Ascending aorta (tissue), 2 donors: ENCODE measurements at regions not wholly inside any gene's neighbourhood (a gene's known extent, or its start where the extent isn't known, plus 50 kb on each side); places are given as distances from the start of the nearest gene placed in this dataset.

ENCODE experiments used
- DNase-seq, 2 donors: peaks; one replicate each; pipeline ENCODE4 v3.0.0-alpha.2; 2019; ENCODE audit warnings: low spot score in 2 of 2
- H3K27ac ChIP-seq, 2 donors: fragments of 200-600 bp; sonication (generic); one replicate each; pipeline ENCODE4 v1.5.1; 2016 to 2017; ENCODE audit warnings: mild to moderate bottlenecking in 1 of 2
- H3K27me3 ChIP-seq: fragments of 200-600 bp; sonication (generic); one replicate; pipeline ENCODE4 v1.5.1; 2017
- H3K36me3 ChIP-seq, 2 donors: fragments of 200-600 bp; sonication (generic); one replicate each; pipeline ENCODE4 v1.5.1; 2016
- H3K4me1 ChIP-seq, 2 donors: fragments of 200-600 bp; sonication (generic); one replicate each; pipeline ENCODE4 v1.5.1; 2016 to 2017; ENCODE audit warnings: mild to moderate bottlenecking in 1 of 2
- H3K4me3 ChIP-seq, 2 donors: fragments of 200-600 bp; sonication (generic); one replicate each; pipeline ENCODE4 v1.5.1; 2016 to 2017; ENCODE audit warnings: mild to moderate bottlenecking in 1 of 2
- H3K9me3 ChIP-seq, 2 donors: fragments of 200-600 bp; sonication (generic); one replicate each; pipeline ENCODE4 v1.5.1; 2016
- CTCF ChIP-seq, 3 experiments: fragments of 200-600 bp in 2 of 3; fragments of 450-650 bp in 1 of 3; sonication (generic) in 2 of 3; IDR thresholded peaks; one replicate each; pipeline ENCODE4 v1.5.1; 2016 to 2019; ENCODE audit warnings: antibody characterized with exemption in 3 of 3, mild to moderate bottlenecking in 1 of 3, moderate library complexity in 1 of 3
- intact Hi-C: fragments of 100-400 bp; cut with DNase I; formaldehyde crosslinking; loops from one replicate; pipeline ENCODE4 v1.15.1; 2023

GRCh38 chr6:139863964-139864363 is 489.5 kb upstream of the CITED2 start:
- H3K27ac ChIP-seq: no peak overlapping the region
- DNase-seq: no peak
- TF ChIP-seq CTCF (IDR thresholded peaks at IDR 0.05): no peak
- no peaks in the 10 kb centered on the region for H3K27me3 ChIP-seq
- H3K4me3 ChIP-seq: no peak overlapping the region
- no peaks in the 10 kb centered on the region for H3K36me3 ChIP-seq
- intact Hi-C loops: no loop called here
- no peaks in the 10 kb centered on the region for H3K4me1 ChIP-seq
- no peaks in the 10 kb centered on the region for H3K9me3 ChIP-seq

DNA sequence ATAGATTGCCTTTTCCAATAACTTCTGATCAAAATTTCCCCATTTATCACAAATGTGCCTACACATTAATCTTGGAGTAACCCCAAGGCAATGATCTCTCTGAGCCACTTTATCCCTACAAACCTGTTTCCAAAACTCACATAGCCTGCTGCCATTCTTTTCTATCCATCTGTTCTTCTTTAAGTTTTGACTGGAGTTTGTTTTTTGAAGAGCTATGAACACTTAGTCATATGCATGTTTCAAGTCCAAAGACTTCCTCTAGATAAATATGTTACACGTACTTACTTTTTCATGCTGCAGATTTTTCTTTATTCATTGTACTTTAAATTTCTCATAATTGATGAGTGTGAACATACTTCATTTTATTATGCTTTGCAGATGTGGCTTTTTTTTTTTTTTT is 488.9 kb upstream of the CITED2 start:
- H3K27ac ChIP-seq: no peak overlapping the region
- no peak overlapping the region for H3K4me3 ChIP-seq
- H3K4me1 ChIP-seq: no peaks in the 10 kb centered on the region
- H3K9me3 ChIP-seq: no peaks in the 10 kb centered on the region
- H3K27me3 ChIP-seq: no peaks in the 10 kb centered on the region
- H3K36me3 ChIP-seq: no peaks in the 10 kb centered on the region
- no peak for TF ChIP-seq CTCF (IDR thresholded peaks at IDR 0.05)
- no peak for DNase-seq
- intact Hi-C loops: no loop called here

DNA sequence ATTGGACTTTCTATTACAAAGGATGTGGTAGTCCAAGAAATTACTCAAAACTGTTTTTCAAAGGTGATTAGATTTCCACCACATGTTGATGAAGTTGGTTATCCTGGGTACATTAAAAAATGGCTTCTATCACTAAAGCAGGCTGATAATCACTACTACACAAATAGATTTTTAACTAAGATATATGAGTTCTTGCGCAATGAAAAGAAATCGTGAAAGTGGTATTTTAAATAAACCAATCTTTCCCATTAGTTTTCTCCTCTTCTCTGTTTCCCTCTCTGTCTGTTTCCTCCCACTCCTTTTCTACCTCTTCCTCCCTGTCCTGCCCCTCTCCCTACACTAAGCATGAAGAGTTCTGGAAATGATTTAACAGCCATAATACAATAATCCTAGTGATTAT is 487.9 kb upstream of the CITED2 start:
- H3K4me1 ChIP-seq: no peaks in the 10 kb centered on the region
- DNase-seq: no peak
- TF ChIP-seq CTCF (IDR thresholded peaks at IDR 0.05): no peak
- H3K9me3 ChIP-seq: no peaks in the 10 kb centered on the region
- H3K36me3 ChIP-seq: no peaks in the 10 kb centered on the region
- H3K27ac ChIP-seq: no peak overlapping the region
- no peaks in the 10 kb centered on the region for H3K27me3 ChIP-seq
- intact Hi-C loops: no loop called here
- no peak overlapping the region for H3K4me3 ChIP-seq

- Histone ChIP-seq H3K4me3 (no peak overlapping the region), H3K4me1 (no peaks in the 10 kb centered on the region), H3K36me3 (no peaks in the 10 kb centered on the region), H3K9me3 (no peaks in the 10 kb centered on the region), H3K27ac (no peak overlapping the region), H3K27me3 (no peaks in the 10 kb centered on the region)
- no peak for TF ChIP-seq CTCF (IDR thresholded peaks at IDR 0.05)
- no peak for DNase-seq
- intact Hi-C loops: no loop called here
Observed at GRCh38 chr6:139860203-139860602, 485.8 kb upstream of the CITED2 start.

DNA sequence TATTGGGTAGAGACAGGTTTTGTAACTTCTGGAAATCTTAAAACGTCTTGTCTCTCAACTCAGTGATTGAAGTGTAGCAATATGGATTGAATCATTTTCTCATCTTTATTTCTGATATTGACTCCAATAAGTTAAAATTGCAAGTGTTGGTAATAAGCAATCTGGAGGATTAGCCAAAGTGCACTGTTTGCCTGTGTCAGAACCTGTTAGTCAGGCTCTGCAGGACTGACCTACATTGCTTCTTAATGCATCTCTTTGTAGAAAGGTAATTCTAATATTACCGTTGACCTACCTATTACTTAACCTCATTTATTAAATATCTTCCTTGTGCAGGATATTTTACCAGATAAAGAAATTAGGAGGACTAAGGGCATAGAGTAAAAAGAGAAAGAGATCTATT is 484.0 kb upstream of the CITED2 start:
- DNase-seq: no peak
- no peak for TF ChIP-seq CTCF (IDR thresholded peaks at IDR 0.05)
- H3K27ac ChIP-seq: no peak overlapping the region

DNA sequence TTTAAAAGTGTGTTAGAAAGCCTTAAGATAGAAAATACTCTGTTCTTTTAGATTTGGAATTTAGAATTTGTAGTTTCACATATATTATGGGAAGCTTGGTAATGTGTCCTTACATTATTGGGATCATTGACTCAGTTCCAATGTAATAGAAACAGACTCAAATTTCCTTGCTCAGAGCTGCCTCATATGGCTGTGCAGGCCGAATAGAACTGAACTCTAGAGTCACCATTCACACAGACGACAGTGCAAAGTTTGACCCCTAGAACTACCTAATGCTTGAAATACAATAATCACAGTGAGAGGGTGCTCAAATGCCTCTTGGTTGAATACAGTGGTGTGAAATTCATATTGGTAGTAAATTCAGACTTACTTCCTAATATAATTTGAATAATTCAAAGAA is 482.7 kb upstream of the CITED2 start:
- Histone ChIP-seq H3K4me1 (no peaks in the 10 kb centered on the region), H3K27ac (no peak overlapping the region), H3K4me3 (no peak overlapping the region), H3K36me3 (no peaks in the 10 kb centered on the region), H3K27me3 (no peaks in the 10 kb centered on the region), H3K9me3 (no peaks in the 10 kb centered on the region)
- intact Hi-C loops: no loop called here
- no peak for DNase-seq
- no peak for TF ChIP-seq CTCF (IDR thresholded peaks at IDR 0.05)

More for the DNA sequence above, 484.0 kb upstream of the CITED2 start:
- Histone ChIP-seq H3K36me3 (no peaks in the 10 kb centered on the region), H3K4me1 (no peaks in the 10 kb centered on the region), H3K9me3 (no peaks in the 10 kb centered on the region), H3K4me3 (no peak overlapping the region), H3K27me3 (no peaks in the 10 kb centered on the region)
- intact Hi-C loops: no loop called here
